ENCODE measurements at regions not wholly inside any gene's neighbourhood (a gene's known extent, or its start where the extent isn't known, plus 50 kb on each side); places are given as distances from the start of the nearest gene placed in this dataset.
"Not testable (repeated sequence)": the region's sequence is repeated elsewhere in the genome, so short reads cannot be mapped to it uniquely, and the experiment has no call there.

GRCh38 chr16:60203525-60204124 is 1469.5 kb upstream of the GOT2 start:
- TF ChIP-seq CTCF (conservative IDR thresholded peaks at IDR 0.05; ENCODE audit: control insufficient read depth, insufficient read depth, low read depth, low read length), result peak; percentile 34
- H3K4me3 ChIP-seq (ENCODE audit: control insufficient read depth, low read depth, low read length), result no peak overlapping the region
- DNase-seq (ENCODE audit: low read depth), result peak; percentile 27

- DNase-seq (ENCODE audit: low read depth); H3K4me3 ChIP-seq (ENCODE audit: control insufficient read depth, low read depth, low read length): not testable (repeated sequence)
Observed at GRCh38 chr16:60200729-60201128, 1466.6 kb upstream of the GOT2 start.

GRCh38 chr16:60200161-60200560 is 1466.0 kb upstream of the GOT2 start:
- DNase-seq (ENCODE audit: low read depth), result no peak

GRCh38 chr16:60199150-60199549 is 1465.0 kb upstream of the GOT2 start:
- no peak overlapping the region for H3K4me3 ChIP-seq (ENCODE audit: control insufficient read depth, low read depth, low read length)
- DNase-seq (ENCODE audit: low read depth), result no peak
- TF ChIP-seq CTCF (conservative IDR thresholded peaks at IDR 0.05; ENCODE audit: control insufficient read depth, insufficient read depth, low read depth, low read length), result no peak

More at GRCh38 chr16:60200161-60200560, 1466.0 kb upstream of the GOT2 start:
- TF ChIP-seq CTCF (conservative IDR thresholded peaks at IDR 0.05; ENCODE audit: control insufficient read depth, insufficient read depth, low read depth, low read length), result no peak
- H3K4me3 ChIP-seq (ENCODE audit: control insufficient read depth, low read depth, low read length), result no peak overlapping the region

- no peak for DNase-seq (ENCODE audit: low read depth)
- TF ChIP-seq CTCF (conservative IDR thresholded peaks at IDR 0.05; ENCODE audit: control insufficient read depth, insufficient read depth, low read depth, low read length), result no peak
Observed at GRCh38 chr16:60181536-60181935, 1447.4 kb upstream of the GOT2 start.

GRCh38 chr16:60180609-60181008 is 1446.5 kb upstream of the GOT2 start:
- TF ChIP-seq CTCF (conservative IDR thresholded peaks at IDR 0.05; ENCODE audit: control insufficient read depth, insufficient read depth, low read depth, low read length), result no peak
- DNase-seq (ENCODE audit: low read depth), result no peak
- no peak overlapping the region for H3K4me3 ChIP-seq (ENCODE audit: control insufficient read depth, low read depth, low read length)

More at GRCh38 chr16:60181536-60181935, 1447.4 kb upstream of the GOT2 start:
- no peak overlapping the region for H3K4me3 ChIP-seq (ENCODE audit: control insufficient read depth, low read depth, low read length)

- H3K4me3 ChIP-seq (ENCODE audit: control insufficient read depth, low read depth, low read length), result no peak overlapping the region
- no peak for DNase-seq (ENCODE audit: low read depth)
- TF ChIP-seq CTCF (conservative IDR thresholded peaks at IDR 0.05; ENCODE audit: control insufficient read depth, insufficient read depth, low read depth, low read length), result no peak
Observed at GRCh38 chr16:60170196-60170595, 1436.1 kb upstream of the GOT2 start.
